ENCODE measurements at regions not wholly inside any gene's neighbourhood (a gene's known extent, or its start where the extent isn't known, plus 50 kb on each side); places are given as distances from the start of the nearest gene placed in this dataset.

DNA sequence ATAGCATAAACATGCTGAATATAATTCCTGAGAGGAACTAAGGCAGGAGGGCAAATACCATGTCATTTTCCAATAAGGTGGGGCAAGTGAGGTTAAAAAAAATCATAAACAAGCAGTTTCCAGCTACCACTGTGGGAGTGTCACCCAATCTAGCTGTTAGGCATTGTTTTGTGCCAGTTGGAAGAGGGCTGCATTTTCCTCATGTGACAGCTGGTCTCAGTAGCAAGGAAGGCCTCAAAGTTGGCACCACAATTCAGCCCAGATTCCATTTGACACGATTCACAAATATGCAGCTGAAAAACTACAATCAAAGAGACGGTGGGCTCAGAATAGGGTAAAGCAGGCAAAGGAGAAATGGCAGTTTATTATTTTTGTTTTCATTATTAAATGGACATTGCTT, 636.1 kb downstream of the KIF4B start:
- Histone ChIP-seq H3K18ac (ENCODE audit: low read length) (no peak overlapping the region), H4K91ac (ENCODE audit: low read depth, low read length, poor library complexity) (no peak overlapping the region), H3K27ac (replicated peaks; ENCODE audit: low read length) (no peak overlapping the region), H2BK12ac (ENCODE audit: low read length) (no peak overlapping the region), H3K36me3 (replicated peaks in 1 of 2; ENCODE audit: control insufficient read depth in 2 of 2, insufficient read depth in 2 of 2, low read length in 2 of 2) (no peaks in the 10 kb centered on the region), H3K14ac (ENCODE audit: low read length) (no peak overlapping the region), H4K8ac (ENCODE audit: low read depth, low read length) (no peak overlapping the region), H2AK5ac (ENCODE audit: low read depth, low read length) (no peak overlapping the region), H3K27me3 (ENCODE audit: control insufficient read depth in 3 of 3, insufficient read depth in 3 of 3, low read depth in 1 of 3, low read length in 3 of 3) (no peaks in the 10 kb centered on the region), H3K79me1 (ENCODE audit: low read depth, low read length) (no peaks in the 10 kb centered on the region), H3K4me3 (ENCODE audit: low read length in 2 of 2) (no peak overlapping the region), H3K4me1 (ENCODE audit: control insufficient read depth in 2 of 2, insufficient read depth in 1 of 2, low read depth in 1 of 2, low read length in 2 of 2) (no peaks in the 10 kb centered on the region), H3K4ac (ENCODE audit: low read length) (no peak overlapping the region), H2BK15ac (ENCODE audit: low read length) (no peak overlapping the region), H3K23ac (ENCODE audit: low read depth, low read length, poor library complexity) (no peak overlapping the region), H2BK120ac (ENCODE audit: low read depth, low read length) (no peak overlapping the region), H3K9me3 (replicated peaks in 1 of 2; ENCODE audit: control insufficient read depth in 2 of 2, insufficient read depth in 1 of 2, low read depth in 1 of 2, low read length in 2 of 2) (no peaks in the 10 kb centered on the region), H3K4me2 (ENCODE audit: insufficient read depth, low read length, poor library complexity, severe bottlenecking) (no peak overlapping the region), H2AFZ (ENCODE audit: low read length) (no peak overlapping the region), H2BK5ac (ENCODE audit: low read length) (no peak overlapping the region), H3K9ac (ENCODE audit: low read depth, low read length, poor library complexity) (no peak overlapping the region)
- no peak for DNase-seq (ENCODE audit: low spot score)
- WGBS, 2 donors (ENCODE audit: extremely low coverage in 2 of 2, insufficient read length in 2 of 2, insufficient replicate concordance in 1 of 2) = no CpG with 5 or more reads among the region's 2 CpGs

DNA sequence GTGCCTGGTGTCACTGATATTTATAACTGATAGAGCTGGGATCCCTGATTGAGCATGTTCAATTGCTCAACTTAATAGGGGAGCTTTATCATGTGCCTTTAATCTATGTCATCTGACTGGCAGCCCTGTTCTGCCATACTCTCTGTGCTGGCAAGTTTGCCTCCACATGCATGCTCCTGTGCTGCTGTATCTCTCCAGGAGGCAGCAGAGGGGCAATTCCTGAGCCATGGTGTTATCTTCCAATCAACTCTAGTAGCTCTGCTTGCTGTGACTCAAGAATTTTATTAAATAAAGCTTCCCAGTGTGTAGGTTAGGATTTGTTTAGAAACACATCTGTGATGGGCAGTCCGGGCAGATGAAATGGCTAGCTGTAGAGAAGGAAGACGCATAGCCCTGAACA, 642.0 kb downstream of the KIF4B start:
- Histone ChIP-seq H2BK12ac (ENCODE audit: low read length) (no peak overlapping the region), H4K91ac (ENCODE audit: low read depth, low read length, poor library complexity) (no peak overlapping the region), H3K4ac (ENCODE audit: low read length) (no peak overlapping the region), H3K79me1 (ENCODE audit: low read depth, low read length) (no peaks in the 10 kb centered on the region), H2BK5ac (ENCODE audit: low read length) (no peak overlapping the region), H2AFZ (ENCODE audit: low read length) (no peak overlapping the region), H3K23ac (ENCODE audit: low read depth, low read length, poor library complexity) (no peak overlapping the region), H3K9ac (ENCODE audit: low read depth, low read length, poor library complexity) (no peak overlapping the region), H3K14ac (ENCODE audit: low read length) (no peak overlapping the region), H3K27me3 (ENCODE audit: control insufficient read depth in 3 of 3, insufficient read depth in 3 of 3, low read depth in 1 of 3, low read length in 3 of 3) (no peaks in the 10 kb centered on the region), H3K36me3 (replicated peaks in 1 of 2; ENCODE audit: control insufficient read depth in 2 of 2, insufficient read depth in 2 of 2, low read length in 2 of 2) (no peaks in the 10 kb centered on the region), H2AK5ac (ENCODE audit: low read depth, low read length) (no peak overlapping the region), H2BK15ac (ENCODE audit: low read length) (no peak overlapping the region), H3K4me3 (ENCODE audit: low read length in 2 of 2) (no peak overlapping the region), H3K27ac (replicated peaks; ENCODE audit: low read length) (no peak overlapping the region), H2BK120ac (ENCODE audit: low read depth, low read length) (no peak overlapping the region), H3K4me1 (ENCODE audit: control insufficient read depth in 2 of 2, insufficient read depth in 1 of 2, low read depth in 1 of 2, low read length in 2 of 2) (no peaks in the 10 kb centered on the region), H3K9me3 (replicated peaks in 1 of 2; ENCODE audit: control insufficient read depth in 2 of 2, insufficient read depth in 1 of 2, low read depth in 1 of 2, low read length in 2 of 2) (no peaks in the 10 kb centered on the region), H4K8ac (ENCODE audit: low read depth, low read length) (no peak overlapping the region), H3K18ac (ENCODE audit: low read length) (no peak overlapping the region), H3K4me2 (ENCODE audit: insufficient read depth, low read length, poor library complexity, severe bottlenecking) (no peak overlapping the region)
- WGBS, 2 donors (ENCODE audit: extremely low coverage in 2 of 2, insufficient read length in 2 of 2, insufficient replicate concordance in 1 of 2) = no CpG with 5 or more reads among the region's 2 CpGs
- no peak for DNase-seq (ENCODE audit: low spot score)

DNA sequence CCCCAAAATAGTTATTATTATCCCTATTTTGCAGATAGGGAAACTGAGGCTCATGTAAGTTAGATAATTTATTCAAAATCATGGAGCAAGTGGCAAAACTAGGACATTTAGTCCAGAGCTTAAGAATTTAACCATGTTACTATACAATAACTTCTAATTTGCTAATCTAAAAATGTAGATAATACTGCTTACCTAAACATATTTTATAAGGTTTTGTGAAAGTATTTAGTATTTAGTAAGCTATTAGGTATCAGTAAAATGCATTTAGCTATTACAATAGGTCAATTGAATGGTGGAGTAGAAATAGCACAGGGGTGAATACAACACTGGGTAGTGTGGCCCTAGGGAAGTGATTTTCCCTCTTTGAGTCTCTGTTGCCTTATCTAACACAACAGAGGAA, 648.3 kb downstream of the KIF4B start:
- H4K91ac ChIP-seq (ENCODE audit: low read depth, low read length, poor library complexity) = no peak overlapping the region
- no peak overlapping the region for H3K4me2 ChIP-seq (ENCODE audit: insufficient read depth, low read length, poor library complexity, severe bottlenecking)
- no peak overlapping the region for H3K27ac ChIP-seq (replicated peaks; ENCODE audit: low read length)
- H4K8ac ChIP-seq (ENCODE audit: low read depth, low read length) = no peak overlapping the region
- H2AFZ ChIP-seq (ENCODE audit: low read length) = no peak overlapping the region
- no peak overlapping the region for H3K14ac ChIP-seq (ENCODE audit: low read length)
- H3K23ac ChIP-seq (ENCODE audit: low read depth, low read length, poor library complexity) = no peak overlapping the region
- no peak overlapping the region for H3K18ac ChIP-seq (ENCODE audit: low read length)
- H3K36me3 ChIP-seq (replicated peaks in 1 of 2; ENCODE audit: control insufficient read depth in 2 of 2, insufficient read depth in 2 of 2, low read length in 2 of 2) = no peaks in the 10 kb centered on the region
- no peak overlapping the region for H2BK120ac ChIP-seq (ENCODE audit: low read depth, low read length)
- no peak overlapping the region for H2AK5ac ChIP-seq (ENCODE audit: low read depth, low read length)
- no peak overlapping the region for H3K4me3 ChIP-seq (ENCODE audit: low read length in 2 of 2)
- H3K79me1 ChIP-seq (ENCODE audit: low read depth, low read length) = no peaks in the 10 kb centered on the region
- no peak overlapping the region for H3K9ac ChIP-seq (ENCODE audit: low read depth, low read length, poor library complexity)
- no peak overlapping the region for H2BK12ac ChIP-seq (ENCODE audit: low read length)
- H2BK5ac ChIP-seq (ENCODE audit: low read length) = no peak overlapping the region
- no peak overlapping the region for H2BK15ac ChIP-seq (ENCODE audit: low read length)
- H3K4me1 ChIP-seq (ENCODE audit: control insufficient read depth in 2 of 2, insufficient read depth in 1 of 2, low read depth in 1 of 2, low read length in 2 of 2) = no peaks in the 10 kb centered on the region
- DNase-seq (ENCODE audit: low spot score) = no peak
- H3K4ac ChIP-seq (ENCODE audit: low read length) = no peak overlapping the region
- no peaks in the 10 kb centered on the region for H3K27me3 ChIP-seq (ENCODE audit: control insufficient read depth in 3 of 3, insufficient read depth in 3 of 3, low read depth in 1 of 3, low read length in 3 of 3)
- no peaks in the 10 kb centered on the region for H3K9me3 ChIP-seq (replicated peaks in 1 of 2; ENCODE audit: control insufficient read depth in 2 of 2, insufficient read depth in 1 of 2, low read depth in 1 of 2, low read length in 2 of 2)

DNA sequence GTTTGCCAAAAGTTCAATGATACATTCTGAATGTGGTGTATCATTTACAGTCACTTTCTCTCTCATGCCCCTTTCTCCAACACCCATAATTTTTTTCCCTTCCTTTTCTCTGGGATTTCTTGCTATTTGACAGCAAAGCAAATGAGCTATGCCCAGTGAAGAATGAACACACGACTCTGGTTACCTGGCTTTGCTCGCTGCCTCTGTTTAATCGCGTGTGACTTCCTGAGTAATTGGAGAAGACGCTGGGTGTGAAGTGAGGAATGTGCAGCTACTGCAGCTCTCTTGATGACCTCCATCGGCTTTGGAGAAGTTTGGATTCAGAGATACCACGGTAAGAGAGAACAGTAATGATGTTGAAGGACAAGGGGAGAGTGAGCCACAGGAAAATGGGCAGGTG, 651.8 kb downstream of the KIF4B start:
- no peak overlapping the region for H3K4me3 ChIP-seq (ENCODE audit: low read length in 2 of 2)
- no peaks in the 10 kb centered on the region for H3K9me3 ChIP-seq (replicated peaks in 1 of 2; ENCODE audit: control insufficient read depth in 2 of 2, insufficient read depth in 1 of 2, low read depth in 1 of 2, low read length in 2 of 2)
- H3K4ac ChIP-seq (ENCODE audit: low read length) = no peak overlapping the region
- no peak overlapping the region for H2AFZ ChIP-seq (ENCODE audit: low read length)
- no CpG with 5 or more reads among the region's 7 CpGs for WGBS, 2 donors (ENCODE audit: extremely low coverage in 2 of 2, insufficient read length in 2 of 2, insufficient replicate concordance in 1 of 2)
- no peaks in the 10 kb centered on the region for H3K36me3 ChIP-seq (replicated peaks in 1 of 2; ENCODE audit: control insufficient read depth in 2 of 2, insufficient read depth in 2 of 2, low read length in 2 of 2)
- no peak overlapping the region for H3K27ac ChIP-seq (replicated peaks; ENCODE audit: low read length)
- no peaks in the 10 kb centered on the region for H3K27me3 ChIP-seq (ENCODE audit: control insufficient read depth in 3 of 3, insufficient read depth in 3 of 3, low read depth in 1 of 3, low read length in 3 of 3)
- H2BK120ac ChIP-seq (ENCODE audit: low read depth, low read length) = no peak overlapping the region
- no peak overlapping the region for H2BK12ac ChIP-seq (ENCODE audit: low read length)
- H3K9ac ChIP-seq (ENCODE audit: low read depth, low read length, poor library complexity) = no peak overlapping the region
- no peak overlapping the region for H3K4me2 ChIP-seq (ENCODE audit: insufficient read depth, low read length, poor library complexity, severe bottlenecking)
- H4K91ac ChIP-seq (ENCODE audit: low read depth, low read length, poor library complexity) = no peak overlapping the region
- H4K8ac ChIP-seq (ENCODE audit: low read depth, low read length) = no peak overlapping the region
- no peaks in the 10 kb centered on the region for H3K79me1 ChIP-seq (ENCODE audit: low read depth, low read length)
- no peak overlapping the region for H2AK5ac ChIP-seq (ENCODE audit: low read depth, low read length)
- H2BK15ac ChIP-seq (ENCODE audit: low read length) = no peak overlapping the region
- H3K18ac ChIP-seq (ENCODE audit: low read length) = no peak overlapping the region
- DNase-seq (ENCODE audit: low spot score) = no peak
- H3K23ac ChIP-seq (ENCODE audit: low read depth, low read length, poor library complexity) = no peak overlapping the region
- H3K4me1 ChIP-seq (ENCODE audit: control insufficient read depth in 2 of 2, insufficient read depth in 1 of 2, low read depth in 1 of 2, low read length in 2 of 2) = no peaks in the 10 kb centered on the region
- H3K14ac ChIP-seq (ENCODE audit: low read length) = no peak overlapping the region
- no peak overlapping the region for H2BK5ac ChIP-seq (ENCODE audit: low read length)
